GM18498 (cell line): ENCODE measurements at regions not wholly inside any gene's neighbourhood (a gene's known extent, or its start where the extent isn't known, plus 50 kb on each side); places are given as distances from the start of the nearest gene placed in this dataset.
A peak's percentile ranks its signal among the peaks of the same experiment; 100 is the strongest.
"Not testable (repeated sequence)": the region's sequence is repeated elsewhere in the genome, so short reads cannot be mapped to it uniquely, and the experiment has no call there.

Experiments
- ATAC-seq: cut with Tn5 transposase; IDR thresholded peaks from one replicate; pipeline ENCODE4 v1.9.1; 2021; ENCODE audit warnings: mild to moderate bottlenecking, moderate library complexity; ENCODE audit not compliant: unreplicated experiment

DNA sequence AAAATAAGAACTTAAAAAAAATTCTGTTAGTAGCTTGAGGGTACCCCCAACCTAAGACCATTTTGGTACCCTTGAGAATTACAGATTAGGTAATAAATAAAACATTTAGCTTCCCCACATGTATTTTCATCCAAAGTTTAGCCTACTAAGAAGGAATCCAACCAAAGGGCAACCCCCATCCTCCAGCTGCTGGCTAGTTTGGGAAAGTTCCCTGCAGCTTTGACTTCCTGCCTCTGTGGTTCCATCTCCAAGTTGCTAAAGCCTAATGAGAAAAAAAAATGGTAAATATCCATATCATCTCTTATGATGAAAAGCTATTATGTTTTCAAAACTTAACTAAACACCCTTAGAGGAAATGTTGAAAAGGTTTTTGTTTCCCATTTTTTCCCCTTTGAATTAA lies 547.2 kb downstream of the ANKRD7 start:
- ATAC-seq: no peak

GRCh38 chr7:118777308-118777707 lies 552.8 kb downstream of the ANKRD7 start:
- ATAC-seq: no peak

GRCh38 chr7:118792682-118793081 lies 568.2 kb downstream of the ANKRD7 start:
- no peak for ATAC-seq

GRCh38 chr7:118793582-118793981 lies 569.1 kb downstream of the ANKRD7 start:
- ATAC-seq: no peak

GRCh38 chr7:118794419-118794818 lies 569.9 kb downstream of the ANKRD7 start:
- no peak for ATAC-seq

DNA sequence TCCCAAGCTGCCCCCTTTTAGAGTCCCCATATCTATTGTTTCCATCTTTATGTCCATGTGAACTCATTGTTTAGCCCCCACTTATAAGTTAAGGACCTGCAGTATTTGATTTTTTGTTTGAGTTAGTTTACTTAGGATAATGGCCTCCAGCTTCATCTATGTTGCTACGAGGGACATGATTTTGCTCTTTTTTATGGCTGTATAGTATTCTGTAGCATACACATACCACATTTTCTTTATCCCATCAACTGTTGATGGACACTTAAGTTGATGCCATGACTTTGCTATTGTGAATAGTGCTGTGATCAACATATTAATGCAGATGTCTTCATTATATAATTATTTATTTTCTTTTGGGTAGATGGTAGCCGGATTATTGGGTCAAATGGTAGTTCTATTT lies 576.9 kb downstream of the ANKRD7 start:
- ATAC-seq: no peak

DNA sequence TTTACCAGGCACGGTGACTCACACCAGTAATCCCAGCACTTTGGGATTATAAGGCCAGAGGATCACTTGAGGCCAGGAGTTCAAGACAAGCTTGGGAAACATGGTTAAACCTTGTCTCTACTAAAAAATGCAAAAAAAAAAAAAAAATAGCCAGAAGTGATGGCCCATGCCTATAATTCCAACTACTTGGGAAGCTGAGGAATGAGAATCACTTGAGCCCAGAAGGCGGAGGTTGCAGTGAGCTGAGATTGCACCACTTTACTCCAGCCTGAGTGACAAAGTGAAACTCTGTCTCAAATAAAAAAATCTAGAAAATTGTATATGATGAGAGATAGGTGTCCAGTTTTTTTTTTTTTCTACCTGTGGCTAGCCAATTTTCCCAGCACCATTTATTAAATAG lies 578.2 kb downstream of the ANKRD7 start:
- no peak for ATAC-seq

- ATAC-seq: no peak
Measured at GRCh38 chr7:118826246-118826645, 601.7 kb downstream of the ANKRD7 start.

DNA sequence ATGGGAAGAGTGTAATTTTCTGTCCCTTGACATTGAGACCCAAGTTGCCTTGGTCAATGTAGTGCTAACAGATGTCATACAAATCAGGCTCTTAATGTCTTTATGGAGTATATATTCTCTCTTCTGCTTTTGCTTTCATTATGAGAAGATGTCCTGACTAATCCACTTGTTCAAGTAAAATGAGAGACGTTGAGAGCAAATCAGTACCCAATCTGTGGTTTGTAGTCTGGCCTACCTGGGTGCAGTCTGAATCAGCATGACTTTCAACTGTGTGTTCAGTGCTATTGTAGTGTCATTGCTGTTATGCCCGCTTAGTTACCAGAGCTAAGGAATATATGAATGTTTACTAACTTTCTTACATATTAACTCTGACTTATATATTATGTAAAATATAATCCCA lies 612.4 kb downstream of the ANKRD7 start:
- peak; percentile 91 for ATAC-seq

GRCh38 chr7:118839515-118839914 lies 615.0 kb downstream of the ANKRD7 start:
- ATAC-seq: no peak

- ATAC-seq: no peak
Measured at GRCh38 chr7:118843456-118843855, 619.0 kb downstream of the ANKRD7 start.

DNA sequence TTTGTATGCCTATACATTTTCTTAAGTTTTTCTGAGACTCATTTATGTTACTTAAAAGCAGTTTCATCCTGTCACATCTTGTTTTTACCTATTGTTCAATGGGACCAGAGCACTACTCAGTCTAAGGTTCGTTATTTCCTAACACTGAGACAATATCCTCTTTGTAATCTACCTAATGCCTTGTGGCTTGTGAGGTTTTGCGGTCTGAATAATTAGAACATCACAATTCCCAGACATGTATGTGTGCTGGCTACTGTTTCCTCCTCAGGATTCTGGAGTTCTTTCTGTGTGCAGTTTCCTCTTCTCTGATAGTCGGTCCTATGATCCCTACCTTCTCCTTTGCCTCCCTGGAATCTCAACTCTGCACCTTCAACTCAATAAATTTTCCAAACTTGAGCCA lies 620.2 kb downstream of the ANKRD7 start:
- ATAC-seq: no peak

DNA sequence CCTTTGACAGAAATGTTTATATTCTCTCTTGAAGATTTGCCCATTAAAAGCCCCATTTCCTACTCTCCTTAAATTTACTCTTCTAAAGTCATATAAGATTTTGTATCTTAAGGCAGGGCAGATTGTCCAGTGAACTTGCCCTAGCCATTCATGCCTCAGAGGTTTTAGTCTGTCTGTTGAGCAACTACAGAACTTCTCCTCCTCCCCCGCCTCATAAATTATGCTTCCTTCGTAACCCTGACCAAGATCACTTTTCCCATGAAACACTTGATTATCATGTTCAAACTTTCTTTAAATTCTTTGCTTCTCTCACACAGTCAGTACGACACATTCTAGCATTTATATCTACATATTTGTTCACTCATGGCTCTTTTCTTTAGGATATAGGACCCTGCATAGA lies 621.3 kb downstream of the ANKRD7 start:
- ATAC-seq: no peak

GRCh38 chr7:118846977-118847376 lies 622.5 kb downstream of the ANKRD7 start:
- no peak for ATAC-seq

GRCh38 chr7:118855290-118855689 lies 630.8 kb downstream of the ANKRD7 start:
- ATAC-seq: no peak

DNA sequence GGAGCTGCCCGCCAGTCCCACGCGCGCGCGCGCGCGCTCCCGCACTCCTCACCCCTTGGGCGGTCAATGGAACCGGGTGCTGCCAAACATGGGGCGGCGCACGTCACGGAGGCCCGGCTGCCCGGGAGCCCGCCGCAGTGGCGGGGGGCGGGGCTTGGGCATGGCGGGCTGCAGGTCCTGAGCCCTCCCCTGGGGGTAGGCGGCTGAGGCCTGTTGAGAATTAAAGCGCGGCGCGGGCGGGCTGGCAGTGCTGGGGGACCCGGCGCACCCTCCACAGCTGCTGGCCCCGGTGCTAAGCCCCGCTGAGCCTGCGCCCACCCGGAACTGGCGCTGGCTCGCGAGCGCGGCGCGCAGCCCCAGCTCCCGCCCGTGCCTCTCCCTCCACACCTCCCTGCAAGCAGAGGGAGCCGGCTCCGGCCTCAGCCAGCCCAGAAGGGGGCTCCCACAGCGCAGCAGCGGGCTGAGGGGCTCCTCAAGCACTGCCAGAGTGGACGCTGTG lies 634.2 kb downstream of the ANKRD7 start:
- no peak for ATAC-seq

DNA sequence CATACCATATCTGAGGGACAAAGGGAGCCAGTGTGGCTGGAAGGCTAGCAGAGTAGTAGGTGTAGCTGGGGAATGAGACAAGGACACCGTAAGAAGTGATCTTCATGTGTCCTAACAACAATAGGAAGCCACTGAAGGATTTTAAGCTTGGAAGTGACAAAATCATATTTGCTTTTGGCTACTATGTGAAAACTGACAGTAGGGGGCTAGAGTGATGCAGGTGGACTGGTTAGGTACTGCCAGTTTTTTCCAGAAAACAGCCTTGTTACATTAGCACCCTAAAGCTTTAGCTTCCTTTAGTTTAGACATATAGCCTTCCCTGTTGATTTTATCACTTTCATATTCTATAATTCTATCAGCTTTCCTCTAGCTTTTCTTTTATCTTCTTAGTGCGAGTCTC lies 637.1 kb downstream of the ANKRD7 start:
- no peak for ATAC-seq

GRCh38 chr7:118862740-118863139 lies 638.2 kb downstream of the ANKRD7 start:
- no peak for ATAC-seq

GRCh38 chr7:118863966-118864365 lies 639.5 kb downstream of the ANKRD7 start:
- ATAC-seq: no peak

- ATAC-seq: no peak
Measured at GRCh38 chr7:118867860-118868259, 643.4 kb downstream of the ANKRD7 start.

GRCh38 chr7:118869141-118869540 lies 644.6 kb downstream of the ANKRD7 start:
- ATAC-seq: not testable (repeated sequence)

GRCh38 chr7:118870187-118870586 lies 645.7 kb downstream of the ANKRD7 start:
- no peak for ATAC-seq

- no peak for ATAC-seq
Measured at GRCh38 chr7:118872568-118872967, 648.1 kb downstream of the ANKRD7 start.

DNA sequence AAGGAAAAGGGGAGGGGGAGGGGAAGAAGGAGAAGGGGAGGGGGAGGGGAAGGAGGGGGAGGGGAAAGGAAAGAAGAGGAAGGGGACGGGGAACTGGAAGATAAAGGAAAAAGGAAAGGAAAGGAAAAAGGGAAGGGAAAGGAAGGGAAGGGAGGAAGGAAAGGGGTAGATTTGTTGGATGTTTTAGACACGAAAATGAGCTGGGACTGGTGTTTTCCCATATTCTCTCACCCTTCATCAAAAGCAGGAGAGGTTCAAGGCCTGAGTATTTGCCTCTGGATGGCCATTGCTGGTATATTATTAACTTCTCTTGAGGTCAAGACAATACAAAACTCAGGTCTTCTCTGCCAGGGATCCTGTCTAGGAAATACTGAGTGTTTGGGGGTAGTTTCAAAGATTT lies 652.7 kb downstream of the ANKRD7 start:
- ATAC-seq: no peak
